ENCODE measurements at regions not wholly inside any gene's neighbourhood (a gene's known extent, or its start where the extent isn't known, plus 50 kb on each side); places are given as distances from the start of the nearest gene placed in this dataset.
"Not testable (repeated sequence)": the region's sequence is repeated elsewhere in the genome, so short reads cannot be mapped to it uniquely, and the experiment has no call there.

GRCh38 chr22:48620460-48620859 is 1207.2 kb downstream of the BRD1 start:
- not testable (repeated sequence) for TF ChIP-seq POU6F1 (CRISPR knock-in tag; IDR thresholded peaks at IDR 0.05; ENCODE audit: borderline replicate concordance, low read depth); ZFP30 (CRISPR knock-in tag; IDR thresholded peaks at IDR 0.05); OSR1 (CRISPR knock-in tag; IDR thresholded peaks at IDR 0.05); CREB5 (CRISPR knock-in tag; IDR thresholded peaks at IDR 0.05; ENCODE audit: low read depth); ZFP3 (CRISPR knock-in tag; IDR thresholded peaks at IDR 0.05); TCF4 (CRISPR knock-in tag; IDR thresholded peaks at IDR 0.05; ENCODE audit: borderline replicate concordance); TSHZ2 (CRISPR knock-in tag; IDR thresholded peaks at IDR 0.05); RARB (CRISPR knock-in tag; IDR thresholded peaks at IDR 0.05); ESRRG (CRISPR knock-in tag; IDR thresholded peaks at IDR 0.05)

Data from SK-N-SH treated with all-trans-retinoic acid at 6 μM for 48 hours (cell line).